ENCODE measurements at regions not wholly inside any gene's neighbourhood (a gene's known extent, or its start where the extent isn't known, plus 50 kb on each side); places are given as distances from the start of the nearest gene placed in this dataset.

- Histone ChIP-seq H3K4me1 (no peaks in the 10 kb centered on the region), H3K9me3 (peaks cover 0 to 6% (median 0%) of the 10 kb centered on the region in 4 donors), H3K27me3 (no peaks in the 10 kb centered on the region), H3K36me3 (no peaks in the 10 kb centered on the region), H3K4me3 (no peak overlapping the region), H3K27ac (no peak overlapping the region)
- intact Hi-C loops (cut with DNase I; ENCODE audit: low total_unique reads), result no loop called here
- DNase-seq, result no peak
- 56 to 64% (median 61%) methylated on average over 2 of the region's 2 CpGs for WGBS, 5 donors
- TF ChIP-seq CTCF (IDR thresholded peaks at IDR 0.05) (no peak), POLR2A (IDR thresholded peaks at IDR 0.05) (no peak), POLR2AphosphoS5 (IDR thresholded peaks at IDR 0.05) (no peak), EP300 (IDR thresholded peaks at IDR 0.05) (no peak)
Measured at GRCh38 chr9:75589497-75589896, 301.0 kb upstream of the PCSK5 start.

GRCh38 chr9:75591972-75592371 lies 298.5 kb upstream of the PCSK5 start:
- TF ChIP-seq POLR2AphosphoS5 (IDR thresholded peaks at IDR 0.05), result peak in 1 of 3 donors; percentile 8
- TF ChIP-seq CTCF (IDR thresholded peaks at IDR 0.05), result no peak
- DNase-seq, result peak in 1 of 2 donors; percentile 29
- no peaks in the 10 kb centered on the region for H3K27me3 ChIP-seq
- 47 to 57% (median 53%) methylated on average over 3 of the region's 3 CpGs for WGBS, 5 donors
- H3K4me1 ChIP-seq, result no peaks in the 10 kb centered on the region
- intact Hi-C loops (cut with DNase I; ENCODE audit: low total_unique reads), result no loop called here
- no peaks in the 10 kb centered on the region for H3K36me3 ChIP-seq
- H3K27ac ChIP-seq, result no peak overlapping the region
- H3K9me3 ChIP-seq, result peaks cover 0 to 6% (median 0%) of the 10 kb centered on the region in 4 donors
- H3K4me3 ChIP-seq, result no peak overlapping the region

GRCh38 chr9:75592586-75592985 lies 297.9 kb upstream of the PCSK5 start:
- no peak for TF ChIP-seq EP300 (IDR thresholded peaks at IDR 0.05)
- TF ChIP-seq CTCF (IDR thresholded peaks at IDR 0.05), result no peak
- TF ChIP-seq POLR2AphosphoS5 (IDR thresholded peaks at IDR 0.05), result no peak
- H3K4me1 ChIP-seq, result no peaks in the 10 kb centered on the region
- WGBS, 5 donors, result 63 to 100% (median 92%) methylated on average over 1 of the region's 1 CpG

GRCh38 chr9:75593920-75594319 lies 296.6 kb upstream of the PCSK5 start:
- DNase-seq, result no peak
- Histone ChIP-seq H3K9me3 (peaks cover 0 to 6% (median 0%) of the 10 kb centered on the region in 4 donors), H3K27me3 (no peaks in the 10 kb centered on the region), H3K4me1 (no peaks in the 10 kb centered on the region), H3K36me3 (no peaks in the 10 kb centered on the region), H3K4me3 (no peak overlapping the region), H3K27ac (no peak overlapping the region)
- TF ChIP-seq POLR2AphosphoS5 (IDR thresholded peaks at IDR 0.05) (no peak), EP300 (IDR thresholded peaks at IDR 0.05) (no peak)
- intact Hi-C loops (cut with DNase I; ENCODE audit: low total_unique reads), result no loop called here

More at GRCh38 chr9:75592586-75592985, 297.9 kb upstream of the PCSK5 start:
- Histone ChIP-seq H3K4me3 (no peak overlapping the region), H3K9me3 (peaks cover 0 to 6% (median 0%) of the 10 kb centered on the region in 4 donors), H3K27ac (no peak overlapping the region), H3K36me3 (no peaks in the 10 kb centered on the region), H3K27me3 (no peaks in the 10 kb centered on the region)
- no peak for DNase-seq
- intact Hi-C loops (cut with DNase I; ENCODE audit: low total_unique reads), result no loop called here

- no peaks in the 10 kb centered on the region for H3K9me3 ChIP-seq
- no peak overlapping the region for H3K4me3 ChIP-seq
- intact Hi-C loops (cut with DNase I; ENCODE audit: low total_unique reads), result no loop called here
- 41 to 89% (median 72%) methylated on average over 1 of the region's 1 CpG for WGBS, 5 donors
- DNase-seq, result no peak
- H3K36me3 ChIP-seq, result no peaks in the 10 kb centered on the region
- H3K27me3 ChIP-seq, result no peaks in the 10 kb centered on the region
- no peaks in the 10 kb centered on the region for H3K4me1 ChIP-seq
- H3K27ac ChIP-seq, result no peak overlapping the region
- TF ChIP-seq CTCF (IDR thresholded peaks at IDR 0.05) (no peak), EP300 (IDR thresholded peaks at IDR 0.05) (no peak), POLR2AphosphoS5 (IDR thresholded peaks at IDR 0.05) (no peak), POLR2A (IDR thresholded peaks at IDR 0.05) (no peak)
Measured at GRCh38 chr9:75599126-75599525, 291.3 kb upstream of the PCSK5 start.

Measured in stomach (tissue), 8 donors.